Neural cell (in vitro differentiated cells): ENCODE measurements at regions not wholly inside any gene's neighbourhood (a gene's known extent, or its start where the extent isn't known, plus 50 kb on each side); places are given as distances from the start of the nearest gene placed in this dataset.

Source experiments
- EP300 ChIP-seq: fragments of 450-650 bp; conservative IDR thresholded peaks from 2 replicates; pipeline ENCODE4 v1.6.1; 2014; ENCODE audit warnings: antibody characterized with exemption, mild to moderate bottlenecking, moderate library complexity; ENCODE audit not compliant: poor library complexity, severe bottlenecking
- EZH2 ChIP-seq: fragments of 200-600, 300-800 bp; shearing (Covaris generic), sonication (generic); IDR thresholded peaks from 2 replicates; pipeline ENCODE4 v1.6.1; 2014; ENCODE audit warnings: antibody characterized with exemption, low read length, borderline replicate concordance, mild to moderate bottlenecking; ENCODE audit not compliant: insufficient read depth, poor library complexity, severe bottlenecking
- POLR2AphosphoS5 ChIP-seq: IDR thresholded peaks from 2 replicates; pipeline ENCODE4 v1.6.1; 2012
- RAD21 ChIP-seq: fragments of 450-650 bp; conservative IDR thresholded peaks from 2 replicates; pipeline ENCODE4 v1.6.1; 2014; ENCODE audit warnings: antibody characterized with exemption, mild to moderate bottlenecking, moderate library complexity
- SMC3 ChIP-seq: fragments of 450-650 bp; conservative IDR thresholded peaks from 2 replicates; pipeline ENCODE4 v1.6.1; 2014; ENCODE audit warnings: antibody characterized with exemption, mild to moderate bottlenecking, moderate library complexity; ENCODE audit not compliant: poor library complexity
- TAF1 ChIP-seq: IDR thresholded peaks from 2 replicates; pipeline ENCODE4 v1.6.1; 2012; ENCODE audit warnings: low read depth
- TF ChIP-seq, protein P1 (sequence below): fragments of 450-650 bp; IDR thresholded peaks from 2 replicates; pipeline ENCODE4 v1.5.1; 2014; ENCODE audit warnings: antibody characterized with exemption, mild to moderate bottlenecking, moderate library complexity; ENCODE audit not compliant: poor library complexity, severe bottlenecking
- TF ChIP-seq, protein P2 (sequence below): IDR thresholded peaks from 2 replicates; pipeline ENCODE4 v1.6.1; 2012; ENCODE audit warnings: borderline replicate concordance

GRCh38 chr18:60888071-60888624 lies 445.1 kb upstream of the CDH20 start:
- TF ChIP-seq, protein P1, sequence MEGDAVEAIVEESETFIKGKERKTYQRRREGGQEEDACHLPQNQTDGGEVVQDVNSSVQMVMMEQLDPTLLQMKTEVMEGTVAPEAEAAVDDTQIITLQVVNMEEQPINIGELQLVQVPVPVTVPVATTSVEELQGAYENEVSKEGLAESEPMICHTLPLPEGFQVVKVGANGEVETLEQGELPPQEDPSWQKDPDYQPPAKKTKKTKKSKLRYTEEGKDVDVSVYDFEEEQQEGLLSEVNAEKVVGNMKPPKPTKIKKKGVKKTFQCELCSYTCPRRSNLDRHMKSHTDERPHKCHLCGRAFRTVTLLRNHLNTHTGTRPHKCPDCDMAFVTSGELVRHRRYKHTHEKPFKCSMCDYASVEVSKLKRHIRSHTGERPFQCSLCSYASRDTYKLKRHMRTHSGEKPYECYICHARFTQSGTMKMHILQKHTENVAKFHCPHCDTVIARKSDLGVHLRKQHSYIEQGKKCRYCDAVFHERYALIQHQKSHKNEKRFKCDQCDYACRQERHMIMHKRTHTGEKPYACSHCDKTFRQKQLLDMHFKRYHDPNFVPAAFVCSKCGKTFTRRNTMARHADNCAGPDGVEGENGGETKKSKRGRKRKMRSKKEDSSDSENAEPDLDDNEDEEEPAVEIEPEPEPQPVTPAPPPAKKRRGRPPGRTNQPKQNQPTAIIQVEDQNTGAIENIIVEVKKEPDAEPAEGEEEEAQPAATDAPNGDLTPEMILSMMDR = no peak
- TF ChIP-seq, protein P2, sequence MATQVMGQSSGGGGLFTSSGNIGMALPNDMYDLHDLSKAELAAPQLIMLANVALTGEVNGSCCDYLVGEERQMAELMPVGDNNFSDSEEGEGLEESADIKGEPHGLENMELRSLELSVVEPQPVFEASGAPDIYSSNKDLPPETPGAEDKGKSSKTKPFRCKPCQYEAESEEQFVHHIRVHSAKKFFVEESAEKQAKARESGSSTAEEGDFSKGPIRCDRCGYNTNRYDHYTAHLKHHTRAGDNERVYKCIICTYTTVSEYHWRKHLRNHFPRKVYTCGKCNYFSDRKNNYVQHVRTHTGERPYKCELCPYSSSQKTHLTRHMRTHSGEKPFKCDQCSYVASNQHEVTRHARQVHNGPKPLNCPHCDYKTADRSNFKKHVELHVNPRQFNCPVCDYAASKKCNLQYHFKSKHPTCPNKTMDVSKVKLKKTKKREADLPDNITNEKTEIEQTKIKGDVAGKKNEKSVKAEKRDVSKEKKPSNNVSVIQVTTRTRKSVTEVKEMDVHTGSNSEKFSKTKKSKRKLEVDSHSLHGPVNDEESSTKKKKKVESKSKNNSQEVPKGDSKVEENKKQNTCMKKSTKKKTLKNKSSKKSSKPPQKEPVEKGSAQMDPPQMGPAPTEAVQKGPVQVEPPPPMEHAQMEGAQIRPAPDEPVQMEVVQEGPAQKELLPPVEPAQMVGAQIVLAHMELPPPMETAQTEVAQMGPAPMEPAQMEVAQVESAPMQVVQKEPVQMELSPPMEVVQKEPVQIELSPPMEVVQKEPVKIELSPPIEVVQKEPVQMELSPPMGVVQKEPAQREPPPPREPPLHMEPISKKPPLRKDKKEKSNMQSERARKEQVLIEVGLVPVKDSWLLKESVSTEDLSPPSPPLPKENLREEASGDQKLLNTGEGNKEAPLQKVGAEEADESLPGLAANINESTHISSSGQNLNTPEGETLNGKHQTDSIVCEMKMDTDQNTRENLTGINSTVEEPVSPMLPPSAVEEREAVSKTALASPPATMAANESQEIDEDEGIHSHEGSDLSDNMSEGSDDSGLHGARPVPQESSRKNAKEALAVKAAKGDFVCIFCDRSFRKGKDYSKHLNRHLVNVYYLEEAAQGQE = no peak
- TF ChIP-seq EZH2 (no peak), TAF1 (no peak), EP300 (no peak), SMC3 (no peak), POLR2AphosphoS5 (no peak), RAD21 (no peak)
